ELF-1 (cell line): ENCODE measurements at regions not wholly inside any gene's neighbourhood (a gene's known extent, or its start where the extent isn't known, plus 50 kb on each side); places are given as distances from the start of the nearest gene placed in this dataset.

Experiments
- DNase-seq: peaks from one replicate; pipeline ENCODE4 v3.0.0-alpha.2; 2016; ENCODE audit warnings: low read depth, low spot score

DNA sequence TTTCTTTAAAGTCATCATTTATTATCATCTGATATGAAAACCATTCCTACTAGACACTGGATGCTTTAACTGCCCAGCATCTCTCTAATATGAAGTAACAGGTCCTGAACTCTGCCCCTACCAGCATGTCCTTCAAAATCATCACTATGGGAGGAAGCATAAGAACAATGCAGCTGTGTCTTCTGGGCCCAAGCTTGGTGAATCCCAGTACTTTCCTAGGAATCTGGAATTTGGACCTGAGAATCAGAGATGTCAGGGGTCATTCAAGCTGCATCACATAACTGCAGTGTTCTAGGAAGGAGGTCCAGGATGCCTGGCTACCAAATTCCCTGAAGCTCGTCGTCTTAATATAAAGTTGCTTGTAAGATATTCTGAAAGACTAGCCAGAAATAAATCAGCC, 182.7 kb downstream of the AHR start:
- DNase-seq, result no peak

DNA sequence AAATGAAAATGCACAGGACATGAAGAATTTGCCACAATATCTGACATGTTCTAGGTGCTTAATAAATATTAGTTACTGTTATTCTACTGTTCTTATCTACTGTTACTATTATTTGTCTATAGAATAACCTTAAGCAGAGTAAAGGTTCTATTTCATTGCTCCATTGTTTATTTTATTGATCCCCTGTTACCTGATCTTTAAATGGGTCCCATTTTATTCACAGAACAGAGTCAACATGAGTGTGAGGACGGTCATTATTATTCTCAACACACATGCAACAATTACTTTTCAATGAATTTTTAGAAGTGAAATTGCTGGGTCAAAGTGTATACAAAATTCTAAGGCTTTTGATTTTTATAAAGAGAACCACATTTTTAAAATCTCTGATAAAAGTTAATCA, 186.9 kb downstream of the AHR start:
- DNase-seq, result no peak

DNA sequence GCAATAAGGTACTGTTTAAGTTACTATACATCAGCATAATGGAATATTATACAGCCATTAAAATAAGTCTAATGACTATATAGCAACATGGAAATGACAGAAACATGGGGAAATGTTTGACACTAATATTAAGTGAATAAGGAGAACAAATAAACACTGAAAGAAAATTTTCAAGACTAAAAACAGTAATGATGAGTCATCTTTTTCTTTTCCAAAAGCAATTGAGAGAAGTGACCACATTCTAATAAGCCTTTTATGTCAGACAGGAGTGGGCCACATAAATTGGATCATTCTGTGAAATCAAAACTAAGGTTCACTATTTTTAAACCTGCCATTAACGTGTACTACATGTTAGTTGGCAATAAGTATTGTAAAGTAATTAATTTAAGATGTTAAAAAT, 187.5 kb downstream of the AHR start:
- no peak for DNase-seq

DNA sequence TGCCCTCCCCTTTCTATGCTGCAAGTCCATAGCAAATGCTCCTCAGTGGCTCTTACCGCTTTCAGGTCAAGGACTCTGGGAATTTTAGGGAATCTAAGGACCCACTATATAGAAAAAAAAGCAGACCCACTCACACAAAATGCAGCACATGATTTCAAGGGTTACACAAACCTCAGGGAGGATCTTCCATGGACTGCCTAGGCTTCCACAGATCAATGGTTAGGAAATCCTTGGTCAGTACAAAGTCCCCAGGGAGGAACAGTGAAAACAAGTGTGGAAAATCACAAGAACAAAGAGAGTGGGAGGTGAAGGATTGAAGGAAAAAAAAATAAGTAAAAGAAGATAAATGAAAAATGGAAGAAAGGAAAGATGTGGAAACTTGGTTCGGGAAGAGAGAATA, 188.4 kb downstream of the AHR start:
- no peak for DNase-seq

DNA sequence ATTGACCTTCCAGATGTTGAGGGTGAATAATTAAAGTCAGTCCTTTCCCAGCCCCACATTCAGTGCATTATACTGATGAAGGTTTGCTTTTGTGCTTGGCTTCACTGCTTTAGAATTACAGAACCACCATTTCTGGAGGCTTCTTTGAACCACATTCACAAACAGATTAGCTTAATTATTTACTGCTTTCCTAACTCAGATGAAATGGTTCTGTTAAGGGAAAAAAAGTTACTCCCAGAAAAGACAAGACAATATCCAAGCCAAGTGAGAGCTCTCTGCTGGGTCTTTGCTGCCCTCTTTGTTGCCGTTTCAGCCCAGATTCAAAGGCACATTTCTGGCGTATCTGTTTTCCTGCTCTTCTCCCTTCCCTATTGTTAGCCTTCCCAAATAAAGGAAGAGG, 188.9 kb downstream of the AHR start:
- peak; percentile 15 for DNase-seq

DNA sequence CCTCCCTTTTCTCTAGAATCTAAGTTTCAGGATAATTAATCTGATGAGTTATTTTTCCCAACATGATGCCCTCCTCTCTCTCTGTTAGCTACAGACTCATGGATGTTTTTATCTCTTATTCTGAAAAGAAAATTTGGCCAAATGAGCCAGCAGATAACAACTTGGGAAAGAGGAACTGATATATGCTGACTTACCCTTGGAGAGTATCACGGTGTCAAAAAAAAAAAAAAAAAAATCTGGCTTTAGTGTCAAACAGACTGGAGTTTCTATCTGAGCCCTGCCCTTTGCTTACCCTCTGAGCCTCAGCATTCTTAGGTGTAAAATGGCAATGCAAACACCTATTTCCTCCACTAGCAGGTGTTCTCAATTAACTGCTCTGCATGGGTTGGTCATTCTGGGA, 190.4 kb downstream of the AHR start:
- no peak for DNase-seq

DNA sequence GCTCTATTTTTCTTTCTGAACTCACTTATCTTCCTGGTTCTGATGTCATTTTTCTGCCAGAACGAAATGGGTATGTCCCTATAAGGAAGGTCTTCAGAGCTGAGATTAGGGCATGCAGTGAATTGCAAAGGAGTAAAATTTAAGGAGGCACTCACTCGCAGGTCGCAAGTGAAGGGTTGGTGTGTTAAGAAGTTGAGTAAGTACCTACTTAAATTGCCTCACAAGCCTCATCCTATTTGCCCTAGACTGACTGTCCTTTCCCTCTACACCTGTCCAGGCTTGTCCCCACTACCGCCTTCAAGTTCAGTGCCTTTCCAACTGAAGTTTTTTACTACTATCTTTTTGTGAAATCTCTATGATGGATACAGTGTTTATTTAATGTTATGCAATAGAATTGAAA, 191.5 kb downstream of the AHR start:
- DNase-seq, result no peak

DNA sequence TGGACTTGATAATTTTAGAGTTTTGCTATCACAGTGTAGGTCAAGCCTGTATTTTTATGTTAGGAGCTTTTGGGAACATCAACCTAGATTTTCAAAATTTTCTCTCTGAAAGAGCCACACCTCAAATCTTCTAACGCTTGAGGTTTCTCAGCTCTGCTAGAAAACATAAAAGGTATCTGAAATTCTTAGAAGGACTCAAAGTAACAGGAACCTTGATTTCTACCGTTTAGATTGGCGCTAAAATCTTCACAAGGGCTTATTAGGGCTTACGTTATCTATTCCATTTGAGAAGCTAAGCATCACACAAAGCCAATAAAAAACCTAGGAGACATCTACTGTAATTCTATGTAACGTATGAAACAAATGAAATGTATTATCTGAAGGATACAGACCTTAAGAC, 192.4 kb downstream of the AHR start:
- no peak for DNase-seq

DNA sequence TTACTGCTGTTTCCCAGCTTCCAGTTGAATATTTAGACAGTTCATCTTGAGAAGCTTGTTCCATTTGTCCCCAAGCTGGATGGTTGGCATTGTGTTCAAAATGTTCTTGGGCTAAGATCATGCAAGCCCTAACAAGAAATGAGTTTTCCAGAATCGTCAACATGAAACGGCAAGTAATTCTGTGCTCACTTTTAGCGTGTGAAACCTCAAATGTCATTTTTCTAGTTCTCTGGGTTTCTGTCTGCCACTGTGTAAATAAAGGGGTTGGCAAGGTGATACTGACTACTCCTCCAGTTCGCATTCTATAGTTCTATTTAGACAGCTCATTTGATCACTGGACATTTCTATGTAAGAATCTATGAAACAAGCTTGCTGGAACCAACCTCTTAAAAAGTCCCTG, 194.0 kb downstream of the AHR start:
- no peak for DNase-seq

DNA sequence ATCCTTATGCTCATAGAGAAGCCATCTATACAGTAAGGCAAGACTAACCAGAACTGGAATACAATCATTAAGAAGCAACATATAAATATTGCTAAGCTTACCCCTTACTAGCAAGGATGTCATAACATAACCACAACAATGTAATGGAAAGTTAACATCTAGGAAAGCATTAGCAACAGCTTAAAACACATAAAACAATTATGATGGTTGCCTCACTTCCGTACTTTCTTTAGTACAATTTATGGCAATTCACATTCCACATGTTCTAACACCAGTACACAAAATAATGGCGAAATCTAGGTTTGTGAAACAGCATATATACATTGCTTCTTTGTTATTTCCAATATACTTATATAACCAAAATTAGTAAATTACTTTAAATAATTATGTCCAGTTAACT, 195.0 kb downstream of the AHR start:
- no peak for DNase-seq

DNA sequence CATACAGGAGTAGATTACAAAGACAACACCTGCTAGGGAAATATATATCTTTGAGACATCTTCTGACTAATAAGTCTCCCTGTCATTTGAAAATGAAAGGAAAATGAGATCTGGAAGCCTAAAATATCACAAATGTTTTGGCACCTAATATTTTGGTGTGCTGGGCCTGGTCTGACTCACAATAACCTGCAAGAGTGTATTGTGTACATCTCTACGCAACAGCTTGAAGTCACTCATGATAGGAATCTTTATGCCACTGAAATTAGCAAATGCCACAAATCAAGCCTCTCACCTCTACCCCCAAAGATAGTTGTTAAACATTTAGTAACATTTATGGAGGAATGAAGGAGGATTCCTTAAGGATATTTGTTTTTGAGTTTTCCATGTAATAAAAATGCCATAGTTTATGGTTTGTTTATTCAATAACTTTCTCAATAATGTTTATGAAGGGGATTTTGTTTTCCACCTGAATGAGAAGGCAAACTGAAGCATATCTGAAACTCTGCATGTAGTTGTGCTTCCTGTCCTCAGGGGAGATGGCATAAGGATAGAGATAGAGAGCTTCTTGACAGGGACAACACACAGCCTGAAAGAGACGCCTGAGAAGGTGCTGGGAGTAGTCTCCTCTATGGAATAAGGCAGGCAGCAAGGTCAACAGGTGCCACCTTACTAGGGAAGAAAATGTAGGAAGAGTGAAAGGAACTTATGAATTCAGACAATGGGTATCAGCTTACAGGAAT, 197.4 kb downstream of the AHR start:
- DNase-seq, result no peak

DNA sequence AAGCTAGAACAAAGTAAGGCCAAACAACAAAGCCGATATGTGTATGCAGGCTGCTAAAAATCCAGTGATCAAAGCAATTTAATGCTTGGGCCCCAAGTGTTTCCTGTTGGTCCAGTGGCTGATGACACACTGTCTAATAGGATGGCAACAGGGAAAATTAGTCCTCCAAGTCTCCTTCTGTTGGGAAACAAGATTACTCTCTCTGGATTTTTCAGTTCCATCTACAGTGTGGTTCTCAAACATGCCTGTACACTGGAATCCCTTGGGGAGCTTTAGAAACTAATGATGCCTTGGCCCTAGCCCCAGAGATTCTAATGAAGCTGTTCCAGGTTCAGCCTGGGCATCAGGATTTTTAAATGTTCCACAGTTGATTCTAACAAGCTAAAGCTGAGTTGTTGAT, 198.7 kb downstream of the AHR start:
- no peak for DNase-seq

DNA sequence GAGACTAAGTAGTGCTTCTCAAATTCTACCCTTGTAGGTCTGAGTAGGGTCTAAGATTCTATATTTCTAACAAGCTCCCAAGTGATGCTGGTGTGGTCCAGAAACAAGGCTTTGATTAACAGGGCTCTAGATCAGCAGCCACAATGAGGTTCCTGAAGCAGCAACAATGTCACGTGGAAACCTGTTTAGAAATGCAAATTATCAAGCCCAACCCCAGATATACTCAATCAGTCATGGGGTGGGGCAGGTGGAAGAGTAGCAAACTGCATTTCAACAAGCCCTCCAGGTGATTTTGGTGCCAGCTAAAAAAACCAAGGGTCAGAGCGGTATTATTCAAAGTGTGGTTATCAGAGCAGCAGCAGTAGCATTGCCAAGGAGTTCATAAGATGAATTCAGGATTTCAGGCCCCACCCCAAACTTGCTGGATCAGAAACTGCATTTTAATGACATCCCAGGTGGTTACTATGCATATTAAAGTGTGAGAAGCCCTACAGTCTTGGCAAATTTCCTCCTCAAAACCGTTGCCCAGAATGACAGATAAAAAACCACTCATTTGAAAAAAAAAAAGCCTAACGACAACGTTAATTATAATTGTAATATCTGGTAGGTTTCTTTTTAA, 199.2 kb downstream of the AHR start:
- DNase-seq, result peak; percentile 56

DNA sequence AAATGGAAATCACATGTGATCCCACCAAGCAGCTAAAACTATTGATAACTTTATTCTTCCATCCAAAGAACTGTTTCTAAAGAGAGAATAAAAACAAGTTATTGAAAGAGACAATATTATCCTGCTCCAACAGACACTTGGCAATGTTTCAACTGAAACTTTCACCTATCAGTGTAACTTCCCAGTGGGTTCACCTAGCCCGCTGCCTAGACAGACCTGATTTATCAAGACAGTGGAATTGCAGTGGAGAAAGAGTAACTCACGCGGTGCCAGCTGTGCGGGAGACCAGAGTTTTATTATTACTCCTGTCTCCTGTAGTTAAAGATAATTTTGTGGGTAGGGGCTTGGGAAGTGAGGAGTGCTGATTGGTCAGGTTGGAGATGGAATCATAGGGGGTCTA, 199.8 kb downstream of the AHR start:
- peak; percentile 18 for DNase-seq

DNA sequence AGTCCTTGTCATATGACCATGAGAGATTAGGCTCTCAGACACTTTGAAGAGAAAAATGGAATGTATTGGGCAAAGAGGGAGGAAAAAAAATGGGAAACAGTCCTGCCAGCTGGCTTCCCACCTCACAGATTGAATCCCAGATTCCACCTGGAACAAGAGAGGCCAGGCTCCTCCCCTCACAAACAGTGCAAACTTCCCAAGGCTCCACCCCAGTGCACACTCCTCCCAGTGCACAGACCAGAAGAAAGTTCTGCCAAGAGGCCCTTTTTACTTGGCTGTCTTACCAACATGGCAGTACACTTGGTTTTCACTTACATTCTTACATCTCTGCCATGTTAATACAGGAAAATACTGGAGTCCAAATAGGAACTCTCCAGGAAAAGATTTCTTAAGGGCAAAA, 202.3 kb downstream of the AHR start:
- no peak for DNase-seq

DNA sequence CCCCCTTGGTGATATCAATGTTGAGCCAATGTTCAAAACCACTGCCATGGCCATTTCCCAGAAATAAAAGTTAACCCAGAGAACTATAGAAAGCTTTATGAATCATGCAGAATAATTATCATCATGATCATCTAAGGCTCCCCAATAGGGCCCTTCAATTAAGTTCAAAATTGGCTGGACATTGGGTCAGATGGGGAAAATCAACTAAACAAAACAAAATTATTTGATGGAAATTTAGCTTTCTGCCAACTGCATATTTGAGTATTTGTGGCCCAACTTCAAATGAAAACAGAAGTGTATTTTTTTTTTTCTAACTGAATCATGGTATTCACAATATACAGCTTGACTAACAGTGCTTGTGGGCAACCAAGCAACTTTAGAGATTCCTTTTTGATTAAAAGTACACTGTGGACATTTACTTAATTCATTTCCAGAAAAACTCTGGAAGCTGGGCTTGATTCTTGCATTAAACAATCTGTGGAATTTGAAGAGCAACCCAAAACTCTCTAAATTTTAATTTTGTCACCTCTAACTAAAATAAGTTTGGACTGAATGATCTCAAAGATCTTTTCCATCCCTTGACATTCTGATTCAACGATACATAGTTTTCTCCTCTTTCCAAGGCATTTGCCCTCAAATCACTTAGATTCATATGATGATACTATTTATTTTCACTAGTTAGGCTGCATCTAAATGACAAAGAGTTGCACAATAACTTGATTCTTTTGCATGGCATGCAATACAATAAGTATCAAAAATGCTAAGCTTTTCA, 203.2 kb downstream of the AHR start:
- no peak for DNase-seq

DNA sequence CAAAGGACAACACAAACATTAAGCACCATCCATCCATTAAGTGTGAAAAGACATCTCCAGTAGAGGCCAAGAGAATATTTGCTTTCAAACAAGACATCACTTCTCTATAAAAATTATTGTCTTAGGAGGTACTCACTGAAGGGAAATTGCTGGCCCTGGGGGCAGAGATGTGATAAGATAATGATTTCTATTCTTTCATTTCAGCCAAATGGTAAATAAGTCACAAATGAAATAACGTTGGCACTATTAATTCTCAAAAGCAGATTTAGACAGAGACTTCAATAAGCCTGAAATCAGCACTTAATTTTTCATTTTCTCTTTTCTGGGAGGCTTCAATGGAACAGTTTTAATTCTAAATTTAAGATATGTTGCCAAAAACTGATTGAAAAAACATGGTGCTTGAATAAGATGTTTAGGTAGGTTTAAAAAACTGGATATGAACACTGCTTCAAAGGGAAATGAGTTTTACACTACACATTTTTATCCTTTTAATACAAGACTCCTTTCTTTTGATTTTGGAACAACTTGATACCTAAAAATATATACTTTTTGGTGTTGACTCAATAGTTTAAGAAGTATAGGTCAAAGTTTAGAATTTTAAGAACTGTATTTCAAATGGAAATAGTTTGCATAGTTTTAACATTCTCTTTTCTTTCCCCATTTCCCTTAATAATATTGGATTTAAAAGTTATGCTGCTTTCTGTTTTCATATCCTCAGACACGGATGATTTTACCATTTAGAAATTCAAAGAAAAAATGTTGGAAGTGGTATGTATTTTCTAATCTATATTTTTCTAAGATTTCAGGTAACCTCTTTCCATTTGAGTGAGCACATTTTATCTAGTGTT, 204.0 kb downstream of the AHR start:
- DNase-seq, result no peak

DNA sequence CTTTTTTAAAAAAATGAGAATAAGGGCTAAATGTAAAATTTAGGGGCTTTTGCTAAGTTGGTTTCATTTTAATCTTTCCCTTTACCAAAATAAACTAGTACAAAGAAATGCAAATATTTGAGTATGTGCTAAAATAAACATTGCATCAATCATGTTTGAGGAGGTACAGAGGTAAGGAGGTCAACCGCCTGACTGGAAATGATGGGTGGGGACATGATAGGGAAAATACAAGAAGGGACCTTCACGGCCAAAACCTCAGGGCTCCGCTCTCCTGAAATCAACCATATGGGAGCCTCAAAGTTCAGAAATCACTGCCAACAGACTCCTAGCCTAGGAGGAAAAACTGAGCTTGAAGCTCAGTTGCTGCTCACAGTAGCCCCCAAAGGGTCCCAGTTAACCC, 207.6 kb downstream of the AHR start:
- no peak for DNase-seq

DNA sequence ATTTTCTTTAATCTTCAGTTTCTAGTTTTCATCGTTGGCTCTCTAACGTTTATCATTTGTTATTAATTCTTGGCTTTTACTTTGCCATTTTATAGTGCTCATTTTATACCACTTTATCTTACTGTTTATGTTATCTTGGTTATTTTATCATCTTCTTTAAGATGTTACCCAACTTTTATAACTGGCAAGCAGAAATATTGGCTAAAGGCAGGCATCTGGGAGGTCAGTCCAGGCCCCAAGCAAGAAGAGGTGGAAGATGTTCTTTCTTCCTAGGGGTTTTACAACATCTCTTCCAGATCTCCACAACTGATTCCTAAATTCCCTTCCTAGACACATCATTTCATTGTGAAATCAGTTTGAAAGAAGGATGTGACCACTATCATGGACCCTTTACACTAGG, 208.1 kb downstream of the AHR start:
- DNase-seq, result no peak

DNA sequence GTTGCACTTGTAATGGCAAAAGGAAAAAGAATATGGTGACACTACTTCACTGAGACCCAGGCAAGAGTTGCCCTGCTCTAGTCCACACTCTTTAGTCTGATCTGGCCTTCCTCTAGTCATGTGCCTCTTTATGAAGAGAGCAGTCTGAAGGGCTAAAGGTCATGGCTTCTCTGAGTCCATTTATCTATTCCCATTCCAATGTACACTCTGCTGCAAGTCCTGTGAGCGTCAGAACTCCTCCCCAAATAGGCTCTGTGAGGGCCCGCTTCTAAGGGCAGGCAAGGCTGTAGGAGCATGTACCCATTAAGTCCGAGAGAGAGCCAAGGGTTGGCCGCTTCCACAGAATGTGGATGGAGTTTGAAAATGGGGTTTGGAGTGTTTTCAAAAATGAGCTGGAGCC, 209.3 kb downstream of the AHR start:
- DNase-seq, result no peak

DNA sequence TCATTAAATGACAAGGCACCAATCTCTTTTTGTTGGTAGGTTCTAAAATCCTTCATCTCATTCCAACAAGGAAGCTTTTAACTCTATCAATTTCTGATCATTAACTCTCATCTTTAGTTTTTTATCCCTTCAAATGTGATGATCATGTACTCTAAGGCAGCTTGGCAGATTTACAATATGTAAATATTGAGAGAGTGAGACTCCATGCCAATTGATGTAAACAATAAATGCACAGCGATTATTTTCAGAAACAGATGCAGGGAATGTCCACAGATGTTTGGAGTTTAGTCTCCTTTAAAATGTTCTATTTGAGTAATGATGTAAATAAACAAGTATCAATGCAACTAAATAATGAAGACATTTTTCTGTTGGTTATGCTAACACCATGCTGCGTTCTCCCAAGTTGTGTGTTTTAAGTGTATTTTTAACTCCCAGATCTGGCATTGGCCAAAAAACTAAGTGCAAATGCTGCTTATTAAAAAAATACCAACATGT, 213.8 kb downstream of the AHR start:
- no peak for DNase-seq

DNA sequence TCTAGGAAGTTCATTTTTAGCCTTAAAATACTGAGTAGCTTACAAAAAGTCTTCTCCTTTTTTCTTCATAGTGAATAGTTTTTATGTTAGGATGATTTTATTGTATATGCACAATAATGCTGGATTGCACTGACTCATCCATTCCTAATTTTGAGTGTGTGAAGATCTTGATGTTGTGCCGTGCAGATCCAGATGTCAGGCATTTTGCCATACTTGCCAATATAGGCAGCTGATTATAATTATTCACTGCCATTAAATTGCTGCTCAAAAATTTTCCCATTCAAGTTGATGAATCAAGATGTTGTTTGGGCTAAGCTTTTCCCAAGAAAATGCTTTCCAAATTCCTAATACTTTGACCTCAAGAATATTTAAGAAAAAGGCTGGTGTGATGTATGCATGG, 218.3 kb downstream of the AHR start:
- DNase-seq, result no peak
